HL-60 (cell line): ENCODE measurements at regions not wholly inside any gene's neighbourhood (a gene's known extent, or its start where the extent isn't known, plus 50 kb on each side); places are given as distances from the start of the nearest gene placed in this dataset.

Experiments used
- DNase-seq, 2 experiments: peaks; one replicate each; pipeline ENCODE4 v3.0.0-alpha.2; 2010 to 2020; ENCODE audit warnings: low read depth in 1 of 2, low spot score in 1 of 2
- H3K27ac ChIP-seq: fragments of 250-450 bp; sonication (Bioruptor Pico); replicated peaks from 2 replicates; pipeline ENCODE4 v1.5.1; 2020; ENCODE audit warnings: mild to moderate bottlenecking, moderate library complexity
- H3K27me3 ChIP-seq: fragments of 250-450 bp; sonication (Bioruptor Pico); 2 replicates; pipeline ENCODE4 v1.5.1; 2021; ENCODE audit warnings: mild to moderate bottlenecking, moderate library complexity; ENCODE audit not compliant: insufficient read depth, poor library complexity, severe bottlenecking
- H3K4me3 ChIP-seq: replicated peaks from 2 replicates; pipeline ENCODE4 v1.5.1; 2011; ENCODE audit warnings: mild to moderate bottlenecking, control low read depth, low read length; ENCODE audit not compliant: insufficient read depth
- GABPA ChIP-seq: IDR thresholded peaks from 2 replicates; pipeline ENCODE4 v1.6.1; 2012; ENCODE audit warnings: low read depth
- POLR2AphosphoS5 ChIP-seq: IDR thresholded peaks from 2 replicates; pipeline ENCODE4 v1.6.1; 2012; ENCODE audit warnings: low read depth
- SPI1 ChIP-seq: IDR thresholded peaks from 2 replicates; pipeline ENCODE4 v1.6.1; 2012; ENCODE audit warnings: low read depth, mild to moderate bottlenecking, borderline replicate concordance
- TF ChIP-seq, protein P1 (sequence below): IDR thresholded peaks from one replicate; pipeline ENCODE4 v1.5.1; 2011; ENCODE audit warnings: low read length, control low read depth, inconsistent platforms; ENCODE audit not compliant: insufficient read depth
- TF ChIP-seq, protein P2 (sequence below): IDR thresholded peaks from 2 replicates; pipeline ENCODE4 v1.6.1; 2012; ENCODE audit warnings: low read depth; ENCODE audit not compliant: insufficient replicate concordance

DNA sequence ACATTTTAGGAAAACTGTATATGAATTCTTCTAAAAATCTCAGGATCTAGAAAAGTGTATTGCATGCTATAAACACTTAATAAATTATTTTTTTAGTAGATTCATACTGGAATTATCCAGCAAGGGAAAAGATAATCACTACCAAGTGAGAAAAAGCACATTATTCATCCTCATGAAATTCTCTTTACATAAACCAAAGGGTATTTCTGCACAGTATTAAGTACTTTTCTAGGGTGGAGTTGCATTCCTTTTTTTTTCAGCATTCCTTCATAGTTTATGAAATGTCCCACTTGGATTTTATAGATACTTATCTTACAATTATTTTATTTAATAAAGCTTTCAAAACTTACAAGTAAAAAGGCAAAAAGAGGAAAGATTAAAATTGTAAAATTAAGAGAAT lies 403.3 kb downstream of the HGF start:
- TF ChIP-seq SPI1 (no peak), POLR2AphosphoS5 (no peak), GABPA (no peak)
- TF ChIP-seq, protein P1, sequence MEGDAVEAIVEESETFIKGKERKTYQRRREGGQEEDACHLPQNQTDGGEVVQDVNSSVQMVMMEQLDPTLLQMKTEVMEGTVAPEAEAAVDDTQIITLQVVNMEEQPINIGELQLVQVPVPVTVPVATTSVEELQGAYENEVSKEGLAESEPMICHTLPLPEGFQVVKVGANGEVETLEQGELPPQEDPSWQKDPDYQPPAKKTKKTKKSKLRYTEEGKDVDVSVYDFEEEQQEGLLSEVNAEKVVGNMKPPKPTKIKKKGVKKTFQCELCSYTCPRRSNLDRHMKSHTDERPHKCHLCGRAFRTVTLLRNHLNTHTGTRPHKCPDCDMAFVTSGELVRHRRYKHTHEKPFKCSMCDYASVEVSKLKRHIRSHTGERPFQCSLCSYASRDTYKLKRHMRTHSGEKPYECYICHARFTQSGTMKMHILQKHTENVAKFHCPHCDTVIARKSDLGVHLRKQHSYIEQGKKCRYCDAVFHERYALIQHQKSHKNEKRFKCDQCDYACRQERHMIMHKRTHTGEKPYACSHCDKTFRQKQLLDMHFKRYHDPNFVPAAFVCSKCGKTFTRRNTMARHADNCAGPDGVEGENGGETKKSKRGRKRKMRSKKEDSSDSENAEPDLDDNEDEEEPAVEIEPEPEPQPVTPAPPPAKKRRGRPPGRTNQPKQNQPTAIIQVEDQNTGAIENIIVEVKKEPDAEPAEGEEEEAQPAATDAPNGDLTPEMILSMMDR: no peak
- TF ChIP-seq, protein P2, sequence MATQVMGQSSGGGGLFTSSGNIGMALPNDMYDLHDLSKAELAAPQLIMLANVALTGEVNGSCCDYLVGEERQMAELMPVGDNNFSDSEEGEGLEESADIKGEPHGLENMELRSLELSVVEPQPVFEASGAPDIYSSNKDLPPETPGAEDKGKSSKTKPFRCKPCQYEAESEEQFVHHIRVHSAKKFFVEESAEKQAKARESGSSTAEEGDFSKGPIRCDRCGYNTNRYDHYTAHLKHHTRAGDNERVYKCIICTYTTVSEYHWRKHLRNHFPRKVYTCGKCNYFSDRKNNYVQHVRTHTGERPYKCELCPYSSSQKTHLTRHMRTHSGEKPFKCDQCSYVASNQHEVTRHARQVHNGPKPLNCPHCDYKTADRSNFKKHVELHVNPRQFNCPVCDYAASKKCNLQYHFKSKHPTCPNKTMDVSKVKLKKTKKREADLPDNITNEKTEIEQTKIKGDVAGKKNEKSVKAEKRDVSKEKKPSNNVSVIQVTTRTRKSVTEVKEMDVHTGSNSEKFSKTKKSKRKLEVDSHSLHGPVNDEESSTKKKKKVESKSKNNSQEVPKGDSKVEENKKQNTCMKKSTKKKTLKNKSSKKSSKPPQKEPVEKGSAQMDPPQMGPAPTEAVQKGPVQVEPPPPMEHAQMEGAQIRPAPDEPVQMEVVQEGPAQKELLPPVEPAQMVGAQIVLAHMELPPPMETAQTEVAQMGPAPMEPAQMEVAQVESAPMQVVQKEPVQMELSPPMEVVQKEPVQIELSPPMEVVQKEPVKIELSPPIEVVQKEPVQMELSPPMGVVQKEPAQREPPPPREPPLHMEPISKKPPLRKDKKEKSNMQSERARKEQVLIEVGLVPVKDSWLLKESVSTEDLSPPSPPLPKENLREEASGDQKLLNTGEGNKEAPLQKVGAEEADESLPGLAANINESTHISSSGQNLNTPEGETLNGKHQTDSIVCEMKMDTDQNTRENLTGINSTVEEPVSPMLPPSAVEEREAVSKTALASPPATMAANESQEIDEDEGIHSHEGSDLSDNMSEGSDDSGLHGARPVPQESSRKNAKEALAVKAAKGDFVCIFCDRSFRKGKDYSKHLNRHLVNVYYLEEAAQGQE: no peak
- H3K27ac ChIP-seq: no peak overlapping the region
- DNase-seq: no peak
- no peaks in the 10 kb centered on the region for H3K27me3 ChIP-seq
- no peak overlapping the region for H3K4me3 ChIP-seq

DNA sequence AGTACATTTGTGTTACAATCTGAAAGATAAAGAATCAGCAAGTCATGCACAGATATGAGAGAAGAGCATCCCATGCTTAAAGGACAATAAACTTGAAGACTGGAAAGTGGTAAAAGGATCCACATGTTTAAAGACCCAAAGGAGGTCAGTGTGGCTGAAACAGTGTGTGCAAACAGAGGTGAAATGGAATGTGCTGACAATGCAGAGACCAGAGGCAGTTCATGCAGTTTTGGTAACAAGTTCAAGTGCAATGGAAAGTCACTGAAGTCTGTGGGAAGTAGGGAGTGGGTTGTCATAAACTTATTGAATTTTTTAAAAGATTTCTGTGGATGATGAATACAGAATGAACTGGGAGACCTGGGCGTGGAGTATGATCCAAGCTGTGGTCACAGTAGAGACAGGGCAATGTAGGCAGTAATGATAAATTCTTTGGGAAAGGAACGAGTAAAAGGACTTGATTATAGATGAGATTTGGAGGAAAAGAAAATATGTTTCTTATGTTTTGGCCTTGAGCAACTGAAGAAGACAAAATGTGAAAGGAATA lies 408.0 kb downstream of the HGF start:
- no peak for DNase-seq

DNA sequence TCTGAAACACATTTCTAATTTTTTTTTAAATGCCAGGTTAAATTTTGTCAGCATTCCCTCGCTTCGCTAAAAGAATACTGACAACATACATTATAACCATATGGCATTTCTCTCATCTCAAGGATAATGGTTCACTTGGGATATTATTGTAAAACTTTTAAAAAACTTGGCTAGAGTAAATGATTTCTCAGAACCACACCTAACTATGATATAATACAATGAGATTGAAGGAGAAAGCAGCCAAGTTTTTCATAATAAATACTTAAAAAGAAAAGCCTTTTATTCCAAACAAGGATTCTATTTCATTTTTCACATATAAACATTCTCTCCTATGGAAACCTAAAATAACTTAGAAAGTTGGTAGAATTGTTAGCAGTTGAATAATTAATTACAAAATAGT lies 413.9 kb downstream of the HGF start:
- H3K4me3 ChIP-seq: no peak overlapping the region
- H3K27ac ChIP-seq: no peak overlapping the region
- H3K27me3 ChIP-seq: no peaks in the 10 kb centered on the region
- TF ChIP-seq, protein P1: no peak
- TF ChIP-seq SPI1: no peak
- TF ChIP-seq GABPA: no peak
- TF ChIP-seq POLR2AphosphoS5: no peak
- DNase-seq: no peak

More for the DNA sequence above, 408.0 kb downstream of the HGF start:
- no peak overlapping the region for H3K27ac ChIP-seq
- TF ChIP-seq POLR2AphosphoS5 (no peak), SPI1 (no peak), GABPA (no peak)
- TF ChIP-seq, protein P2: no peak
- TF ChIP-seq, protein P1: no peak
- no peak overlapping the region for H3K4me3 ChIP-seq
- H3K27me3 ChIP-seq: no peaks in the 10 kb centered on the region

DNA sequence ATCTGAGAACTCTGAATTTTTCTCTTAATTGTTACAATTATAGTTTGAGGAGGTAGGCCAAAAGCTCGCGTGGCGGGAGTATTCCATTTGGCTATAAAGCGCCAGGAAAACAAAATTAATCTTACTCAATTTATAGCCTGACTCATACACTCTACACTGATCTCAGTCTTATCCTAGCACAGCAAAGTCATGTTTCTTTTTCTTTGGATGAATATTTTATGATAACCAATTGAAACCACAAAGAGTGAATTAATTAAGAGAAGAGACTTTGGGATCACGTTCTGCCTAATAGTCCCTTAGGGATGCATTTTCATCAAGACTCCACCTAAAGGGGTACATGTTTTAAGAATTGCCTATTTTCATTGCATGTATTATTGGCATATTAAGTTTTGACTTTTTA lies 420.8 kb downstream of the HGF start:
- TF ChIP-seq GABPA (no peak), SPI1 (no peak), POLR2AphosphoS5 (no peak)
- TF ChIP-seq, protein P2: no peak
- TF ChIP-seq, protein P1: no peak
- H3K27ac ChIP-seq: no peak overlapping the region
- no peak for DNase-seq
- no peaks in the 10 kb centered on the region for H3K27me3 ChIP-seq
- H3K4me3 ChIP-seq: no peak overlapping the region
